Kidney (tissue), 13 donors: ENCODE measurements at regions not wholly inside any gene's neighbourhood (a gene's known extent, or its start where the extent isn't known, plus 50 kb on each side); places are given as distances from the start of the nearest gene placed in this dataset.
"Not testable (repeated sequence)": the region's sequence is repeated elsewhere in the genome, so short reads cannot be mapped to it uniquely, and the experiment has no call there.

ENCODE experiments used
- DNase-seq, 5 donors: peaks; one replicate each; pipeline ENCODE4 v3.0.0-alpha.2; 2013 to 2020
- FAIRE-seq: peaks from 2 replicates; lab custom pipeline; 2012; peaks lifted over from hg19 to GRCh38; lab: Jason Lieb, UNC
- H3K27ac ChIP-seq, 2 donors: one replicate each; pipeline ENCODE4 v1.7.0; 2013; ENCODE audit warnings: low read depth in 2 of 2, low read length in 2 of 2, inconsistent platforms in 1 of 2
- H3K27me3 ChIP-seq: one replicate; pipeline ENCODE4 v1.7.1; 2013; ENCODE audit warnings: low read length, inconsistent platforms; ENCODE audit not compliant: control insufficient read depth, insufficient read depth
- H3K36me3 ChIP-seq, 3 donors: one replicate each; pipeline versions ENCODE4 v1.7.0 to v1.7.1; 2013; ENCODE audit warnings: low read length in 3 of 3, control low read depth in 1 of 3, inconsistent platforms in 1 of 3; ENCODE audit not compliant: insufficient read depth in 3 of 3, control insufficient read depth in 2 of 3
- H3K4me1 ChIP-seq, 3 donors: one replicate each; pipeline versions ENCODE4 v1.7.0 to v1.7.1; 2013; ENCODE audit warnings: low read length in 3 of 3, inconsistent platforms in 1 of 3, low read depth in 1 of 3; ENCODE audit not compliant: control insufficient read depth in 2 of 3, insufficient read depth in 2 of 3
- H3K4me3 ChIP-seq, 3 donors: one replicate each; pipeline versions ENCODE4 v1.7.0 to v1.8.1; 2013; ENCODE audit warnings: low read length in 3 of 3, control low read depth in 1 of 3, inconsistent platforms in 1 of 3
- H3K9ac ChIP-seq, 3 donors: one replicate each; pipeline versions ENCODE4 v1.7.0 to v1.7.1; 2013; ENCODE audit warnings: low read length in 3 of 3, control low read depth in 1 of 3, inconsistent platforms in 1 of 3
- H3K9me3 ChIP-seq, 3 donors: one replicate each; pipeline versions ENCODE4 v1.7.0 to v1.7.1; 2013; ENCODE audit warnings: low read length in 3 of 3, control low read depth in 1 of 3, inconsistent platforms in 1 of 3; ENCODE audit not compliant: control insufficient read depth in 2 of 3, insufficient read depth in 1 of 3
- CTCF ChIP-seq: IDR thresholded peaks from 3 replicates; pipeline ENCODE4 v1.5.1; 2012; ENCODE audit warnings: mild to moderate bottlenecking, moderate library complexity, borderline replicate concordance; ENCODE audit not compliant: insufficient read depth; ENCODE audit errors: extremely low read depth
- intact Hi-C: fragments of 100-400 bp; cut with DNase I; formaldehyde crosslinking; loops from one replicate; pipeline ENCODE4 v1.11.1; 2022
- donor health status: control.
- donor health status: control.
- donor health status: control.
- donor health status: control.
- donor health status: control.
- donor health status: DM: yes; HTN: yes; CAD: no.
- donor health status: Normal renal cell carcinoma (clear cell type).

DNA sequence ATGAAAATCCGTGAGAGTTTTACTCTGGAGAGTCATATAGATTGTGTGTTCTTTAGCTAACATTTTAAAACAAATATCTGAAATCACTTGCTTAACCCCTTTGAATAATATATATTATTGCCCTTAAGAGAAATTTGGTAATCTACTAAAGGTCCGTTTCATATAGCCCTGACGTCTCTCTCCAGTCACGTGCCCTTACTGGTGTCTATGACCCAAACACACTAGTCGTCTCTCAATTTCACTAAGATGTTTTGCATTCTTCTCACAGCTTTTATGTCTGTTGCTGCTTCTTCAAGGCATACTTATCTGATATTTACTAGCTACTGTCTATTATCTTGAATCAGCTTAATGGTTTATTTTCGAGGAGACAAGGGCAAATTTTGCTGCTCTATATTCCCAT lies 409.9 kb downstream of the KCNJ18 start:
- H3K4me3 ChIP-seq = no peak overlapping the region
- H3K4me1 ChIP-seq = no peaks in the 10 kb centered on the region
- no peak overlapping the region for H3K27ac ChIP-seq
- no peak for DNase-seq
- intact Hi-C loops = no loop called here
- H3K9ac ChIP-seq = no peak overlapping the region
- no peaks in the 10 kb centered on the region for H3K27me3 ChIP-seq
- no peak for FAIRE-seq
- H3K36me3 ChIP-seq = no peaks in the 10 kb centered on the region
- TF ChIP-seq CTCF = no peak
- H3K9me3 ChIP-seq = no peaks in the 10 kb centered on the region

DNA sequence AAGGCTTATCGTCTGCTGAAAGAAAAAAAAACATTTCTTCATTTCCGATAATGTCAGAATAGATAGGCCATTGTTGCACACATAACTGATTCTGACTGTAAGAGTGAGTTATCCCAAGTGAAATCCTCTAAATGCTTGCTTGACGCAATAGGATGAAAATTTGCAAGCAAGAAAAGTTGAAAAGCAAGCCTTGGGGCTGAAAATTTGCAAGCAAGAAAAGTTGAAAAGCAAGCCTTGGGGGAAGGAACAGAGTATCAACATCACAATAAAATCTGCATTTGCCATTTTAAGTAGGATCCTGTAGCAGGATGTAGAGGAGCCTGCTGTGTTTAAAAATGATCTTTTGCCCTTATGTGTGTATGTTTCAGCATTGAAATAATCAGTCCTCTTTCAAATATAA lies 424.4 kb downstream of the KCNJ18 start:
- H3K9ac ChIP-seq, H3K27me3 ChIP-seq, H3K27ac ChIP-seq, DNase-seq, H3K9me3 ChIP-seq, H3K4me1 ChIP-seq, H3K4me3 ChIP-seq, H3K36me3 ChIP-seq, intact Hi-C loops, FAIRE-seq: not testable (repeated sequence)

GRCh38 chr17:22117401-22117800 lies 425.1 kb downstream of the KCNJ18 start:
- H3K4me1 ChIP-seq, H3K27ac ChIP-seq, H3K4me3 ChIP-seq, H3K9ac ChIP-seq, H3K27me3 ChIP-seq, H3K9me3 ChIP-seq, FAIRE-seq, DNase-seq, H3K36me3 ChIP-seq, intact Hi-C loops: not testable (repeated sequence)

DNA sequence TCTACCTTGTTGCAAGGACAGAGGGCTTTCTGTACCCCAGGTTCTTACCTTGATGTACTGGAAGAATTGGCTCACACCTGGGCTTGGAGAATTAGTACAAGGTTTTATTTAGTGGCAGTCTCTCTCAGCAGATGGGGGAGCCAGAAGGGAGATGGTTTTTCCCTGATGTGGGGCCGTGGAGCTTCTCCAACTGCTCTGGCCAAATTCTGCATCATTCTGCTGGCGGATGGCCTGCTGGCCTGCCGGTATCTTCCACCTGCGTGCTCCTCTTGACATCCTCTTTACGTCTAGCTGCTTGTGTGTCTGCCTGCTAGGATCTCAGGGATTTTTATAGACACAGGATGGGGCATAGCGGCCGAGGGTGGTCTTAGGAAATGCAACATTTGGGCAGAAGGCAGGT lies 426.7 kb downstream of the KCNJ18 start:
- FAIRE-seq, H3K9ac ChIP-seq, intact Hi-C loops: not testable (repeated sequence)

DNA sequence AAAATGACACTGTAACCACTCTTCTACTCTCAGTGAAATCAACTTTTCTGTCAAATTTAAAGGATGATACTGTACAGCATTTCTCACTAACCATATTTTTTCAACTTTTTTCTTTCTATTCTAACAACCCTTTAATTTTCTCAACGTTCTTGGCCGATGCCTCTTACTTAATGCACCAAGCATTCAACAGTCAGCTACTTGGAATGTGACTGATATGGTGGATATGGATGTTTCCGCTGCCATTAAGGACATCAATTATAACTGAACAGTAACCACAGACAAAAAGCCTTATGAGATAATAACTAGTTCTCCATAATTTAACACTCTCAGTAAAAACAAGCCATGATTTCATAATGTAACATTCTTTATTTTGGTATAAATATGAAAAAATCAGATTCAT lies 427.4 kb downstream of the KCNJ18 start:
- H3K9me3 ChIP-seq, H3K4me3 ChIP-seq, H3K9ac ChIP-seq, intact Hi-C loops, DNase-seq, H3K27me3 ChIP-seq, H3K4me1 ChIP-seq, H3K27ac ChIP-seq, FAIRE-seq, H3K36me3 ChIP-seq: not testable (repeated sequence)

More for the DNA sequence above, 426.7 kb downstream of the KCNJ18 start:
- not testable (repeated sequence) for DNase-seq, H3K36me3 ChIP-seq, H3K27ac ChIP-seq, H3K4me1 ChIP-seq, H3K9me3 ChIP-seq, H3K27me3 ChIP-seq, H3K4me3 ChIP-seq
